Ishikawa (cell line): ENCODE measurements at regions not wholly inside any gene's neighbourhood (a gene's known extent, or its start where the extent isn't known, plus 50 kb on each side); places are given as distances from the start of the nearest gene placed in this dataset.

Experiments
- CEBPB ChIP-seq: IDR thresholded peaks from 2 replicates; pipeline ENCODE4 v1.6.1; 2012
- CREB1 ChIP-seq: IDR thresholded peaks from 2 replicates; pipeline ENCODE4 v1.6.1; 2012; ENCODE audit warnings: low read depth
- EGR1 ChIP-seq: IDR thresholded peaks from 2 replicates; pipeline ENCODE4 v1.6.1; 2012
- EP300 ChIP-seq: IDR thresholded peaks from 2 replicates; pipeline ENCODE4 v1.6.1; 2012; ENCODE audit warnings: borderline replicate concordance
- FOXM1 ChIP-seq: IDR thresholded peaks from 2 replicates; pipeline ENCODE4 v1.6.1; 2012; ENCODE audit warnings: low read depth, borderline replicate concordance
- MAX ChIP-seq: IDR thresholded peaks from 2 replicates; pipeline ENCODE4 v1.6.1; 2012
- NFIC ChIP-seq: IDR thresholded peaks from 2 replicates; pipeline ENCODE4 v1.6.1; 2012
- RAD21 ChIP-seq: IDR thresholded peaks from 2 replicates; pipeline ENCODE4 v1.6.1; 2012; ENCODE audit warnings: low read depth
- REST ChIP-seq: IDR thresholded peaks from 2 replicates; pipeline ENCODE4 v1.6.1; 2012; ENCODE audit warnings: low read depth, mild to moderate bottlenecking
- TAF1 ChIP-seq: IDR thresholded peaks from 2 replicates; pipeline ENCODE4 v1.6.1; 2012; ENCODE audit warnings: low read depth, mild to moderate bottlenecking
- TCF12 ChIP-seq: IDR thresholded peaks from 2 replicates; pipeline ENCODE4 v1.6.1; 2012; ENCODE audit warnings: low read depth
- TEAD4 ChIP-seq: IDR thresholded peaks from 2 replicates; pipeline ENCODE4 v1.6.1; 2012
- YY1 ChIP-seq: IDR thresholded peaks from 2 replicates; pipeline ENCODE4 v1.6.1; 2012; ENCODE audit warnings: low read depth
- ZBTB7A ChIP-seq: IDR thresholded peaks from 2 replicates; pipeline ENCODE4 v1.6.1; 2012; ENCODE audit warnings: low read depth
- TF ChIP-seq, protein P1 (sequence below): IDR thresholded peaks from 2 replicates; pipeline ENCODE4 v1.6.1; 2012

GRCh38 chr1:90557706-90558105, 159.4 kb downstream of the BARHL2 start:
- peak; percentile 50; the same call in 1 of the 2 replicates for TF ChIP-seq NFIC
- no peak for TF ChIP-seq ZBTB7A

DNA sequence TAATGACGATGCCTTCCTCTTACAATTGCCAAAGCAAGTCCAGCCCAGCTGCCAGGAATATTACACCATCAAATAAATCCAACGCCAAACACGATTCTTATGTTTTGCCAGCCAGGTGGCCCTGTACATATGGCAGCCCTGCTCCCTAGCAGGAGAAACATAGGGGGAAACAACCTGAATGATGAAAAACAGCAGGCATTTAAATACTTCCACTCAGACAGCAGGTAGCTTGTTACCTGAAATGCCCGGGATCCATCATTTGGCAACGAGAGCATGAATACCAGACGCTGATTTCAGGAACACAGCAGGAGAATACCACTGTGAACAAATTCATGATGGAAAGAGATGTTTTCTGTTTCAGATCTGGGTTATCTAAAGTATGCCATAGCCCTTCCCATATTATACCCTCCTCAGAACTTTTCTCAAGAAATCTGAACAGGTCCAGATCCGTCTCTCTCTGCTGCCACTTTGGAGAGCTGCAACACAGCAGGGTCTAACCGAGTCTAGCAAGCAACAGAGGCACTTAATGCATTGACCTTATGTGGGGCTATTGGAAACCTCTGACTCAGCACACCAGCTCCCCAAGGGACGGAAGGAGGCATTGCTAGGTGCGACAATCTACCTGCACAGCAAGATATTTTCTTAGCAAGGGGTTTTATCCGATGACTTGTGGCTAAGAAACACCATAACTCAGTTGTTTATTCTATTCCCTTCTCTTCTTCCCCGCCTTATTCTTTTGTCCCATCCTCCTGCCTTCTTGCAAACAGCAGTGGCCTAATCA, 166.3 kb downstream of the BARHL2 start:
- TF ChIP-seq FOXM1: no peak
- no peak for TF ChIP-seq ZBTB7A
- no peak for TF ChIP-seq REST
- TF ChIP-seq, protein P1, sequence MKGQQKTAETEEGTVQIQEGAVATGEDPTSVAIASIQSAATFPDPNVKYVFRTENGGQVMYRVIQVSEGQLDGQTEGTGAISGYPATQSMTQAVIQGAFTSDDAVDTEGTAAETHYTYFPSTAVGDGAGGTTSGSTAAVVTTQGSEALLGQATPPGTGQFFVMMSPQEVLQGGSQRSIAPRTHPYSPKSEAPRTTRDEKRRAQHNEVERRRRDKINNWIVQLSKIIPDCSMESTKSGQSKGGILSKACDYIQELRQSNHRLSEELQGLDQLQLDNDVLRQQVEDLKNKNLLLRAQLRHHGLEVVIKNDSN: no peak
- TF ChIP-seq MAX: no peak
- TF ChIP-seq EGR1: no peak
- TF ChIP-seq TAF1: no peak
- no peak for TF ChIP-seq CEBPB
- TF ChIP-seq CREB1: no peak
- no peak for TF ChIP-seq TEAD4
- no peak for TF ChIP-seq YY1
- TF ChIP-seq EP300: no peak
- no peak for TF ChIP-seq RAD21
- no peak for TF ChIP-seq NFIC
- TF ChIP-seq TCF12: no peak

DNA sequence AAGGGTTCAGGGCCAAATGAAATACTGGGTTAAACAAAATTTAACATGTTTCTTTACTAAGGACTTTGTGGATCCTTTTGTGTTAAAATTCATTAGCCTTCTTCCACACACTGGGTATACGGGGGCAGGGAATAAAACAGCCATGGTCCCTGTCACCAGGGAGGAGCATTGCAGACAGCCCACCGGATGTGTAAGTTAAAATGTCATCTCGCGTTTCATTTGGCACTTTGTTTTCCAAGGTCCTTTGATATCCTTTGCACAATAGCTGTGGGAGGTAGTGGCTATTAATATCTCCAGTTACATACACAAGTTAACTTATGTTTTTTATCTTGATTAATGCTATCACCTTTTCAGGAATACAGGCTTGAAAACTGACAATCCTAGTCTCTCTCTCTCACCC, 172.7 kb downstream of the BARHL2 start:
- TF ChIP-seq MAX (no peak), TEAD4 (no peak), TCF12 (no peak), ZBTB7A (no peak), FOXM1 (no peak), EP300 (no peak), NFIC (no peak), EGR1 (no peak), CEBPB (no peak), RAD21 (no peak), CREB1 (no peak)

DNA sequence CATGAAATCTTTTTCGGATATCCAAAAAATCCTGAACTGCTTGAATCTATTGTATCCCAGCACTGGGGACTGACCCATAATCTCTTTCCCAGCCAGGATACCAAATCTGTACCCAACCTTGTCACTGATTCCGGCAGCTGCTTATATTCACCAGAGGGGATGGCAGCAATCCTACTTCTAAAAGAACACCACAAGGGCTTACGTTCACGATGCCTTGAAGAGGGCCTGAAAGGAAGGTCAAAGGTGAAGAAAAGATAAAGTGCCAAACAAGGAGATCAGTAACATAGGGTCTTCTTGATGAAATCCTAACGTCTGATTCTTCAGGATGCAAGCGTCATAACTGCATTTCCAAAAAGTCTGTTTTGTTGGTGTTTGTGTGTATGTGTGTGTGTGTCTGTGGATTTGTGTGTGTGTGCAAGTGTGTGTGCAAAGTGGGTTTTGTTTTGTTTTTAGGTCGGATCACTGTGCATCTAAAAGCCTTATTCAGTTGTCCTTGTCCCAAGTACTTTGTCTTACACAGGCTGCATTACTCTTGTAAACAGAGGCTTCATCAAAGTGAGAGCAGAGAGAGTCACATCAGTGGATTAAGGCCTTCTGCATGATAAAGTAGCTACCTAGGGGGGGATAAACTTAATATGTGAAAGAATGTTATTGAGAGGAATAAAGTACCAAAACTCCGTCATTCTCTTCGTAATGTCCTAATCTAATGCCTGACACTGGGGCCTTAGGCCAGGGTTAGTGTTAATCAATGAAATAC, 179.3 kb downstream of the BARHL2 start:
- TF ChIP-seq TEAD4: no peak
- TF ChIP-seq MAX: no peak
- TF ChIP-seq, protein P1: no peak
- no peak for TF ChIP-seq NFIC
- no peak for TF ChIP-seq YY1
- no peak for TF ChIP-seq CEBPB

DNA sequence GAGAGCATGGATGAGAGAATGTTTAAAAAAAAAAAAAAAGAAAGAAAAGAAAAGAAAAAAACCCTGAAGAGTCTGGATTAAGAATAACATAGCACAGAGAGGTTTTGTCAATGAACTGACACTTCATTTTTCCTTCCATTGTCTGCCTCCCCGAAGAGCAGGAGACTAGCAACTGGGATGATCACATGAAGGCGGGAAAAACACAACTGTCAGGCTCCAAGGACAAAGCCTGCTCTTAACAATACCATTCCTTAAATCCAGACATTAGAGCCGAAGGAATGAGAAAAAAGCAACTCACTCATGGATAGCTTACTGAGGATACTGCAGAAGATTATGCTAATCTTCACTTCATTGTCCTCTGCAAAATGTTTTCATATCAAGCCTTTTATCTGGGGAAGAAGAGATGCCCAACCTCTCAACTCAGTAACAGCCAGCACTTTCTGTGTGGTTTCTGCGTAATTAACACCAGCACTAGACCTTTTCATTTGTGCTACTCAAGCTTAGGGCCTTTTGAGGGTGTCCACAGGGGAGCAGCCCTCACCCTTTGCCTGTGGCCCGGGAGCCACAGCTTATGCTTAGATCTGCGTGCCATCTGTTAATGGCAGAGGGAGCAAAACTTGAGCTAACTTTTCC, 182.3 kb downstream of the BARHL2 start:
- TF ChIP-seq ZBTB7A (no peak), EP300 (no peak), TEAD4 (no peak), TCF12 (no peak), RAD21 (no peak), FOXM1 (no peak), CREB1 (no peak), EGR1 (no peak), NFIC (no peak), MAX (no peak)

- TF ChIP-seq EGR1: no peak
- no peak for TF ChIP-seq TAF1
- TF ChIP-seq YY1: no peak
- TF ChIP-seq CEBPB: no peak
- TF ChIP-seq NFIC: no peak
Observed at GRCh38 chr1:90534116-90534515, 183.0 kb downstream of the BARHL2 start.

- no peak for TF ChIP-seq TAF1
- TF ChIP-seq CREB1: no peak
- no peak for TF ChIP-seq FOXM1
- TF ChIP-seq TEAD4: no peak
- TF ChIP-seq CEBPB: no peak
- TF ChIP-seq YY1: no peak
- no peak for TF ChIP-seq NFIC
- no peak for TF ChIP-seq TCF12
- no peak for TF ChIP-seq MAX
- TF ChIP-seq REST: no peak
- TF ChIP-seq RAD21: no peak
- no peak for TF ChIP-seq EP300
- TF ChIP-seq, protein P1: no peak
- TF ChIP-seq ZBTB7A: no peak
- TF ChIP-seq EGR1: no peak
Observed at GRCh38 chr1:90526954-90527353, 190.1 kb downstream of the BARHL2 start.
